ENCODE measurements at regions not wholly inside any gene's neighbourhood (a gene's known extent, or its start where the extent isn't known, plus 50 kb on each side); places are given as distances from the start of the nearest gene placed in this dataset.
"Not testable (repeated sequence)": the region's sequence is repeated elsewhere in the genome, so short reads cannot be mapped to it uniquely, and the experiment has no call there.

GRCh38 chr17:21780919-21781665 lies 88.8 kb downstream of the KCNJ18 start:
- not testable (repeated sequence) for TF ChIP-seq RAD21 (conservative IDR thresholded peaks at IDR 0.05 in 1 of 2, IDR thresholded peaks at IDR 0.05 in 1 of 2); CTCF (IDR thresholded peaks at IDR 0.05); REST (IDR thresholded peaks at IDR 0.05); TP53 (CRISPR knock-in tag; IDR thresholded peaks at IDR 0.05); MAZ (IDR thresholded peaks at IDR 0.05; ENCODE audit: borderline replicate concordance, low read depth, low read length); MAFK (IDR thresholded peaks at IDR 0.05; ENCODE audit: partially characterized antibody); ZFP36 (IDR thresholded peaks at IDR 0.05; ENCODE audit: borderline replicate concordance, partially characterized antibody); NFE2L2 (conservative IDR thresholded peaks at IDR 0.05; ENCODE audit: low read length); ZC3H11A (IDR thresholded peaks at IDR 0.05); EP300 (IDR thresholded peaks at IDR 0.05); SREBF2 (IDR thresholded peaks at IDR 0.05)
